ELF-1 (cell line): ENCODE measurements at regions not wholly inside any gene's neighbourhood (a gene's known extent, or its start where the extent isn't known, plus 50 kb on each side); places are given as distances from the start of the nearest gene placed in this dataset.
"Not testable (repeated sequence)": the region's sequence is repeated elsewhere in the genome, so short reads cannot be mapped to it uniquely, and the experiment has no call there.

Source experiments
- DNase-seq: peaks from one replicate; pipeline ENCODE4 v3.0.0-alpha.2; 2016; ENCODE audit warnings: low read depth, low spot score

DNA sequence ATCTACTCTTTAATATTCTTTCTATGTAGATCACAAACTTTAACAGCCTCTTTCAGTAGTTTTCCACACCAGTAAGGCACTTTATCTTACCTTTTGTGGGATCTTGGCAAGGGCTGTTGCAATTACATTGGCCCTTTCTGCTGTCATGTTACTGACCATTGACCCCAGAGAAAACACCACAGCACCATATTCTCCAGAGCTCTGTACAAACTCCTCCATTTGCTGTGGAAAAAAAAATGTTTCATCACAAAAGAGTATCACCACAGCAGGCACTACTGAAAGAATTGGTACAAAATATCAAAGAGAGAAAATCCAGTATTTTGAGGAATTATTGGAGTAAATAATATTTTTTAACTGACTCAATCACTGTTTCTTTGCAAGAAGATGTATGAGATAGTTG, 62.3 kb upstream of the UGT2A3 start:
- DNase-seq, result not testable (repeated sequence)

DNA sequence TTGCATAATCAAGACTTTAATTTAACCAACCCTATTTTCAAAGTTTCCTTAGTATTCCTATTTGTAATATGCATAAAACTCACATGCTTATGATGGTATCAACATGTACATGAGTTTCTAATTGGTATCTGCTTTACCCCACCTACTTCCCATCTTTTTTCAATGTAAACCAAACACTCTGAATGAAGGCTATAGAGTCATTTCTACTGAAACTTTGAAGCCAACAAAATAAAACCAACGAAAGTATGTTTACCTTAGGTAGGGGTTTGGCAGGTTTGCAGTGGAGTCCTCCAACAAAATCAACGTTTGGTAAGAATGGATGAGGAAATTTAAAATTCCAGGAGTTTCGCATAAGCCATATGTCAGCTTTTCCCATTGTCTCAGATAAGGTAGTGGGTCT, 66.4 kb upstream of the UGT2A3 start:
- not testable (repeated sequence) for DNase-seq

DNA sequence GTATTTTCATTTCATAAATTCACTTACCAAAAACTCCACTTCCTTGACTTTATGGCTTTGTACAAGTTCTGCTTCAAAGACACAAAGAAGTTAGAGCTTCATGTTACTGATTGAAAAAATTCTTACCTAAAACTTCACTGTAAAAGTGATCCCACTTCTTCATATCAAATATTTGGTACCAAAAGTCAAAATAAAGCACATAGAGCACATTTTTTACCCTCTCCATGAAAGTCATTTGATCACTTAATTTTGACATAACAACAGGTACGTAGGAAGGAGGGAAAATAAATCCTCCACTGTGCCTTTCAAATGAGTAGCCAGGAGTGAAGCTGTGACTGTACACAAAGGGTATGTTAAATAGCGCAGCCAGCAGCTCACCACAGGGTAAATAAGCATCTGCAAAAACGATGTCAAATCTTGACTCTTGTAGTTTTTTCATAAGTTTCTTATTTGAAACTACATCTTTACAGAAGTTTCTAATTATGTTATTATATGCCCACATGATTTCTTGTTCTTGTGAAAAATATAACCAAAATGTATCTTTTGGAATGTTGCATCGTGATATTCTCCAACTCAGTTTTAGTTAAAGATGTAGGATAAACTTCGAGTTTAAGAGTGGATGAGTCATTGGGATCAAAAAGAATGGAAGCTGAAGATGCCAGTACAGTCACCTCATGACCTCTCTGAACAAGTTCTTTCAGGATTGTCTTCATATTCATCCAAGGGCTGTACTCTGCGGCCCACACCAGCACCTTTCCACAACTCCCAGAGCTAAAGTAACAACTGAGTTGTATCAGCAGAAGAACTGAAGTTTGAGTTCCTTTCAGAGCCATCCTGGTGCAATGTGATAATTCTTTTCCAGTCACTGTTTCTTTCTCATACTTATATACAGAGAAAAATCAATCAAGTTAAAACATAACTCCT, 68.2 kb upstream of the UGT2A3 start:
- not testable (repeated sequence) for DNase-seq

DNA sequence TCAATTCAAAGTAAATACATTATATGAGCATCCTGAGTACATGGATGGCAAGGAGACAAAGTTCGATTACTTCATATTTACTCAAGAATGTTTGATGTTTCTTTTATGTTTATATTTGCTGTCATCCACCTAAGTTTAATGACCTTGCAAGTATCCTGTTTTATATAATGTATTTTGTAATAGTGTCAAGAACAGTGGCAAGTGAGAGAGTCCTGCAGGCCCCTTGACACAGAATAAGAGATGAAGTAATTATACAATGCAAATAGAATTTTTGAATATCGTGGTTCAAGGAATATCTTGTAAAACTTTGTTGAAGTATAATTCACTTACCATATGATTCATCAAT, 68.8 kb upstream of the UGT2A3 start:
- DNase-seq, result not testable (repeated sequence)

- DNase-seq, result peak; percentile 47
Measured at GRCh38 chr4:69025191-69025998, 70.9 kb upstream of the UGT2B7 start.

DNA sequence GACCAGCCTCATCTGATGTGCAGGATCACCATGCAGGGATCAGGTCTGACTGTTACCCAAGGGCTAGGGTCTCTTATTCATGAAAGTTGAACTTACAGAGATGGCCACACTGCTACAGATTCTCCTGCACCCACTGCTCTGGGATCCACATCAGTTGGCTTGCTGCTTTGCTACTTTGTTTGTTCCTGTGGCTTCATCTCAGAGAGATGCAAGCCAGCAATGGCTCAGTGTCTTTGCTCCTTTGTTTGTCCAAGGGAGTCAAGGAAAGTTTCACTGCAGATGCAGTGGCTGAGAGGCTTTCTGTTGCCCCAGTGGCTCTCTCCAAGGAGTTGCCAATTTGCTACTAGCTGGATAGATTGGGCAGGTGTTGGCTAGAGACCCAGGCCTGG, 70.3 kb upstream of the UGT2B7 start:
- DNase-seq, result no peak

GRCh38 chr4:69026974-69027373, 69.3 kb upstream of the UGT2B7 start:
- DNase-seq, result no peak

GRCh38 chr4:69030326-69030725, 65.9 kb upstream of the UGT2B7 start:
- DNase-seq, result no peak

GRCh38 chr4:69032847-69033638, 63.2 kb upstream of the UGT2B7 start:
- no peak for DNase-seq

- not testable (repeated sequence) for DNase-seq
Measured at GRCh38 chr4:69034315-69034740, 61.9 kb upstream of the UGT2B7 start.

DNA sequence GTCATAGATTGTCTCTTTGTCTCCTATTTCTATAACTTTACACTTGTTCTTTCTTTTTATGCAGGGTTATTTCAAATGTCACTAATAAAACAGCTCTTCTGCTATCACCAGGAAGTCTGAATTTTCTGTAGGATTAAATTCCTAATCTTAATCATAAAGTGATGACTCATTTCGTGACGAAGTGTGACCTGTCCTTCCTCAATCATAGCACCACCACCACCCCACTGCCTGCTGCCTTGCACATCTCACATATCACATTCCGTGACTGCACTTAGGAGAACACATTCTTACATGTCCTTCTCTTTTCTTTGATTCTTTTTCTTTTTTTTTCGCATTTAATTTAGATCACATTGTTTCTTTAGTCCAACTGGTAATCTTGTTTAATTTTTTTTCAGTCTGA, 57.7 kb upstream of the UGT2B7 start:
- DNase-seq, result no peak

DNA sequence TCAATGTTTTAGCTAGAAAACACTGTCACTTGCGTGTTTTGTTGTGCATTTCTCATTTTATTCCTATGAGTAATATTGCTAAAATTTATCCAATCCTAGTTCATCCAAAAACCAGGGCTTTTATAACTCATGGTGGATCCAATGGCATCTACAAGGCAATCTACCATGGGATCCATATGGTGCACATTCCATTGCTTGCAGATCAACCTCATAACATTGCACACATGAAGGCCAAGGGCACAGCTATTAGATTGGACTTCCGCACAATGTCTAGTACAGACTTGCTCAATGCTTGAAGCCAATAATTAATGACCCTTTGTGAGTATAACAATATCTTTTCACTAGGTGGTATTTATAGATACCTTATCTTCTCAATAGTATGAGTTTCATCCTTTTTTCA, 57.2 kb upstream of the UGT2B7 start:
- no peak for DNase-seq

- no peak for DNase-seq
Measured at GRCh38 chr4:69044247-69044646, 52.0 kb upstream of the UGT2B7 start.
